NCI-H1930 (cell line): ENCODE measurements at regions not wholly inside any gene's neighbourhood (a gene's known extent, or its start where the extent isn't known, plus 50 kb on each side); places are given as distances from the start of the nearest gene placed in this dataset.

ENCODE experiments used
- DNase-seq, 2 experiments: peaks; one replicate each; lab custom pipeline; 2025; lab: John Stamatoyannopoulos, UW

DNA sequence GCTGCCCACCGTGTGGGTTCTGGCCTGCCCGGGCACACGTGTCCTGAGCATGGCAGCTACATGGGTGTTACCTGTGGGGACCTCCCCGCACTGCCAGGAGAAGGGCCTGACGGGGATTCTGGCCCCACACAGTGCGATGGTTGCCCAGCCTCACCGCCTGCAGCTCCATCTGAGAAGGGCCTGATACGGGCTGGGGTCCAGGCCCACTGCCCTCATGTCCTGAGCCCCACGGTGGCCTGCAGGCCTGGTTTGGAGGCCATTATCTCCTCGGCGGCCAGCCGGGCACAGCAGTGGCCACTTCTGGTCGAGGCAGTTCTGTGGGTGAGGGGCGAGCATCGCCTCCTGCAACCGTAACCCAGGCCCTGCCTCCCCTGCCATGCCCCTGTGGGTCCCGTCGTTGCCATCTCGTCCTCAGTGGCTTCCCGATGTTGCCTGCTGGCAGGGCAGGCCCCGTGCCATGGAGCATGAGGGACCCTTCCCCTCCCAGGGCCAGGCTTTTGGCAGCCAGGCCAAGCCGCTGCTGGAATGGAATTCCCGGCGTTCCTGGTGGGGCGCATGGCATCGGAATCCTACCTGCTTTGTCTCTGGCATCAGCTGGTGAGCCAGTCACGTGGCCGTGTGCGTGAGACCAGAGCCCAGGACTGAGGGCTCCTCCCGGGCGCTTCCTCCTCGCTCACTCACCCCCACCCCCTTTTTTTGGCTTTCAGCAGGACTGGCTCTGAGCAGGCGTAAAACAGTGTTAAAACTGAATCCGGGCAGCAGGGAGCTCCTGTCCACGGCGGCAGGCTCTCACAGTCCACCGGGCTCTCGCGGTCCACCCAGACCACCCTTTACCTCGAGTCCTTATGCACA, 71.9 kb upstream of the PPARA start:
- no peak for DNase-seq

DNA sequence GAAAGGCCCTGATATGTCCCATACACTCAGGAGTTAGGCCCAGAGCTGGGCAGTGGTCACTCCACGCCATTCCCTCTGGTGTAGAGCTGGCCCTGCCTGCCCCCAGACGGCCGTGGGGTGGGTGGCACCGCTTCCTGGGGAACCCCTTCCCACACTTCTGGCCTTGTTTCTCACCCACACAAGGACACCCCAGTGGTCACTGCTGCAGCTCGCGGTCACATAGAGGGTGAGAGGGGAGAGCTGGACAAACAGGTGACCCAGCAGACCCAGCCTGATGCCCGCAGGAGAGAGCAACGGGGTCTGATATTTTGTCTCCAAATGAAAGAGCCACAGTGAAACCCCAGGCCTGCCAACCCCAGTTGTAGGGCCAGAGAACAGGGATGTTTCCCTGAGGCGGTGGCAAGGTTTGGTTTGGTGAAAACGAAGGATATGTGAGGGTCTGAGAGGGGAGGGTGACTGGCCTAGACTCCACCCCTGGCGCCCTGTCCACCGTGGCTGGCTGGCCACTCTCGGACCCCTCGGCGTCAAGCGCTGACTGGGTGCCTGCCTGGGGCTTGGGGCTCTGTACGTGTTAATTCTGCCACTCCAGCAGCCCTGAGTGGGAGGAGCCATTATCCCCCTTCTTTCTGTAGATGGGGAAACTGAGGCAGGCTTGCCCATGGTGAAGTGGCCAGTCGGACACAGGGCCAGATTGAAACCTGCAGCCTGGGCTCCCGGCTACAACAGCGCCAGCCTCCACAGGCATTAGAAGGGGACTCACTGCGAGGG, 71.0 kb upstream of the PPARA start:
- DNase-seq, result no peak

DNA sequence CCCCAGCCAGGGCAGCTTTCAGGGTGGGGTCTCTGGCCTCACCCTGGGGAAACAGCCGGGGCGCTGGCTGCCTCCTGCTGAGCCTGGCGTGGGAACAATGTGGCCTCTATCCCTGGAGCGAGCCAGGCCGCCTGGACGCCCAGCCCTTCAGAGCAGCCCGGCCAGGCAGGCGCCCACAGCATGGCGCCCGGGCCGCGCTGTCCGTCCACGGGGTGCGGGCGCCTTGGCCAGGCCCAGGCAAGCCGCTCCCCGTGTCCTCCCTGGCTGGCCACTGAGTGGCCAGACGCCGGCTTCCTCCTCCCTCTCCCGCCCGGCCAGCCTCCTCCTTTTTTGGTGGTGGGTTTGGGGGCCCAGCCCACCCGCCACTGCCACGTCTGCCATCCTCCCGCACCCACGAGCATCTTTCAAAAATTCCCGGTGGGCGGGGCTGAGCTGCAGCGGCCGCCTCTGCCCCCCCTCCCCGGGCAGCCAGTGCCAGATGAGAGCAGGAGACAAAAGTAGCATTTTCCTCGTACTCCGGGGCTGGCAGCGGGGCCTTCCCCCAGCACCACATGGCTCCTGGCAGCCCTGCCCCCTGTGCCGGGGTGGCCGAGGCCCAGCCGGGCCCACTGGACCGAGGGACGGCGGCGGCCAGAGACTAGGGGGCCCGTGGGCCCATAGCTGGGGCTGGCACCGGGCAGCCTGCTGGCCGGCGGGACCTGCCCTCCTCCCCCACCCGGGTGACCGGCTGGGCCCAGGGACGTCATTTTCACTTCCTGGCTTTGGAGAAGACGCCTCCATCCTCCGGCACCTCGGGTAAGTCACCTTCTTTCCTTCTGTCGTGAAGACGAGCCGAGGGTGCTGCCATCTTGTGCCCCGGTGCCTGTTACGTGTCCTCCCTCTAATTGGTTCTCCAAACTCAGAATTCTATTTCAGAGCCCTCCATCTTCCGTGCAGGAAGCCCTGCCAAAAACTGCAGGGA, 70.2 kb upstream of the PPARA start:
- no peak for DNase-seq

DNA sequence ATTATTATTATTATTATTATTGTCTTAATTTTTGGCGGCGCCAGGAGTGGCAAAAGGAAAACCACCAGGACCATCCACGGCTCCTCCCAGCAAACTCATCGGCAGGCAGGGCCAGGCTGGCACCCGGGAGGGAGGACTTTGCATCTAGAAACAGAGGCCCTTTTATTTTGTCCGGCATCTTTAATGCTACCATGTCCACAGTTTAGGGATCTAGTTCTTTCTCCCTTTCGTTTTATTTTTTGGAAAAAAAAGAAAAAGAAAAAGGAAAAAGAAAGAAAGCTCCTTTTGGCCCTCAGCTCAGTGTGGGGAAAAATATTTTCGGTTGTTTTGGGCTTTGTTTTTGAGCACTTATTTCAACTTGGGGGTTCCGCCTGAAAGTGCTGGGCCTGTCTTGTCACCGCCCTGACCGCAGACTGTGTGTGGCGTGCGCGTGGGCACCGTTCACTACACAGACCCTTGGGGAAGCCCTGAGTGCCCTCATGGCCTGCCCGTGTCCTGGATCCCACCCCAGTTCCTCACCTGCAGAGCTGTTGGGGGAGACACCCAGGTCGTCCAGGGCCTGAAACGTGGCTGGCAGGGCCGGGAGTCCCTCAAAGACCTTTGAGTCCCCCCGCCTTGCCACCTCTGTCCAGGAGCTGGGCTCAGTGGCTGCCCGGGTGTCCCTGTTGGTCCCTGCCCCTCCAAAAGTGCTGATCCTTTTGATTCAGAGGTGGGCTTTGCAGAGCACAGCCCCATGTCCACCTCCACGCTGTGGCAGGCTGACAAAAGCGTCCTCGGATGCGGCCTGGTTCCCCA, 69.1 kb upstream of the PPARA start:
- DNase-seq, result no peak

DNA sequence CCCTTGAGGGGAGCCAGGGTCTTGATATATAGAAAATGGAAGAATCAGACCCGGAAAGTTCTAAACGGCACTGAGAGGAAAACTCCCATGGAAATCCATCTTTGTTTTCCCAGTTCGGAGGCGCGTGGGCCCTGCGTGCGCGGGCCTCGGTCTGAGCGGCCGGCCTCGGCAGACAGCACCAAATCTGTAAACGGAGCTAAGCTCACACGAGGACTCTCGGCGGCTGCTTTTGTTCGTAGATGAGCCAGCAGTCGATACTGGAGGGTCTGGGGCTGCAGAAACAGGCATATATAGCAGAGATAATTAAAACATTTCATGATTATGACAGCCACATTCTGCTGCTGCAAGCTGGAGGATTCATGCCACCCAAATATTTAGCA, 68.5 kb upstream of the PPARA start:
- no peak for DNase-seq

DNA sequence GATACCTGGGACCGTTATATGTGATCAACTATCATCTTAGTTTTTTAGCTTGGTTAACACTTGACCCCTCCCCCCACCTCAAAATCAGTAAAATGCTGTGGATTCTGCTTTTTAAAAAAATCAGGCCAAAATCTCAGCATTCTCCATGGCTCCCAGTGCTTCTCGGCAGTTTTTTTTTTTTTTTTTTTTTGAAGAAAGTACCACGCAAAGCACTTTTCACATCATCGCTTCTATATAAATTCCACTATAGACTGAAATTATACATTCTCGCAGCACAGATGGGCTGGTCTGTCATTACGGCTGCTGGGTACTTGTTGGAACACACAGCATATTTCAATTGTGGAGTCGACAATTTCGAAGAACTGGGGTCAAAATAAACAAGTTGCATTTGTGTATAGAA, 67.7 kb upstream of the PPARA start:
- DNase-seq, result no peak

DNA sequence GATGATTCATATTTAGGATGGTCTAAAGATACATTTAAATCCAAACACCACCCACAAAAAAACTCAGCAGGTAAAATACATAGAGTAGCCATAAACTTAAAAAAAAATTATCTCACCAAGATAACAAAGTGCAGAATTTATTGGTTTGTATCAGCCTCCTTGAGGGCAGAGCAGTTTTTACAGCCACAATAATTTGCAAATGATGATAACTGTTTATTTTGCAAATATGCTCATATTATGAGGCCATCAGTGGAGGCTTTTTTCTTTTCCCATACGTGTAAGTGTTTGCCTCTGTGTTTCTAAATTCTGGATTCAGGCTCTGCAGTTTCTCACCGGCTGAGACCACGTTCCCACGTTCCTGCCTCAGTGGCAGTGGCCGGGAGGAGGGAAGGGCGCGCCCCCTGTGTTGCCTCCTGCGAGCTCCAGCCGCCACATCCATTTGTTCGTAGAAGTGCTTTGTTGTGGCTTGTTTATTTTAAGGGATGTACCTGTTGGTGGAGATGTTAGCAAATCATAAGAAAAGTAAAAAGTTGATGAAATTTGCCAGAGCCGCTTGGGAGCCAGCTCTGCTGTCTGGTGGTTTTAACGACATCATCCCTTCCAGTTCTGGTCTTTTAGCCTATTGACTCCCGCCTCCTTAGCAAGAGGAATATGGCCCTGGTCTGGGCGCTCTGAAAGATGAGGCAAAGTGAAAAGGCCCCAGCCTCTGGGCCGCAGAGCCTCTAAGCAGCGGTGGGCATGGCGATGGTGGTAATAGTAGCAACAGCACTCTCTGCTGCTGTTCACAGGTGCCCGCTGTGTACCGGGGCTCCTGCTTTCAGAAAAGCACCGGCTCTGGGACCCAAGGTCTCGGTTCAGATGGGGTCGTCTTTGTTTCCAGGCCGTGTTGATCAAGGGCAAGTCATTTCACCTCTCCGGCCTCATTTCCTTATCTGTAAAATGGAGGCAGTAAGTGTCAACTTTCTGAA, 66.7 kb upstream of the PPARA start:
- DNase-seq, result no peak

DNA sequence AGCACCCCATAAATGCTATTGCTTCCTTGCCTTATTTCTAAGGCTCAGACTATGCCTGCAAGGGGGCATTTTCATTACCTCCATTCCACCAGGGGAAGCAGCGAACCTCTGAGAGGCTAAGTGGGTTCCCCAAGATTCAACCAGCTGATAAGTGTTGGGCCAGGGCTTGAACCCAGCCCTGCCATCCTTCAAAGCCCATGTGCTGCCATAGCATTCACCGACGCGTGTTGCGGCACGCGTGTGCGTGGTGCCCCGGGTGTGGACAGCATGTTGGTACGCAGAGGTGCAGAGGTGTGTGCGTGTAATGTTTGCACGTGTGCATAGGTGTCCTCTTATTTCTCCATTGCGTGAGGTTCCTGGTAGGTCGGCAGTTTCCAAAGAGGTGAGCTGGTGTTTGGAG, 66.0 kb upstream of the PPARA start:
- no peak for DNase-seq

DNA sequence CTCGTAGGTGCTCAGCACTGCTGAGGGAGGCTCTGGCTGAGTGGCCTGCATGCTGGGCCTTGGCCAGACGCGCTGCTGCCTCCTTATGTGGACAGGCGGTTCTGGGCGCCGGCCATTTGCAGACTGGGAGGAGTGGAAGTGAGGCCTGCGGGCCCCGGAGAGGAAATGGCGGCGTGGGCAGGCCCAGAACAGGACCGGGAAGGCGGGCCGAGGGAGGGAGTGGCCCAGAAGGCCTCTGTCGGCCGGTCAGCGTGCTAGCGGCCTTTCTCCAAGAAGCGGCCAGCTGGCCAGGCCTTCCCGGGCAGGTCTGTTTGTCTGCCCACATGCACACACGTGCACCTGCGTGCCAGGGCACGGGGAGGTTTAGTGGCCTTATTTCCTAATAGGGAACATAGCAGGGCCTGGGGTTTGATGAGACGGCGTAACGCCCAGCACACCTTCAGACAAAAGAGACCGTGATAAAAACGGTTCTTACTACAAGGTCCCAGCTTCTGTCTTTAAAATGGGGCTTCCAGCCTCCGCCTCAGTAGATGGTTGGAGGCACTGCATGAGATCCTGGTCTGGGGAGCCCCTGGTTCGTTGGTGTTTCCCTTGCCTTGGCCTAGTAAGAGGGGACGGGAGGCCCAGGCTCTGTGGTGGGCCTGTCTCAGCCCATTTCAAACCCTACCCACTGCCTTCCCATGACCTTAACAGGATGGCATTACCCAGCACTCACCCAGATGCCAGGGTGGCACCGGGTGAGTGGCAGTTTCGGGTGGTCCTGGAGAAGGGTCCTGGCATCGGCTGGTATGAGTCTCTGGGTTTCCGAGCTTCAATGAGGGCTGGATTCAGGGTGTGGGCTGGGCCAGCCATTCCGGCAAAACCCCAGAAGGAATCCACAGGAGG, 65.1 kb upstream of the PPARA start:
- no peak for DNase-seq

DNA sequence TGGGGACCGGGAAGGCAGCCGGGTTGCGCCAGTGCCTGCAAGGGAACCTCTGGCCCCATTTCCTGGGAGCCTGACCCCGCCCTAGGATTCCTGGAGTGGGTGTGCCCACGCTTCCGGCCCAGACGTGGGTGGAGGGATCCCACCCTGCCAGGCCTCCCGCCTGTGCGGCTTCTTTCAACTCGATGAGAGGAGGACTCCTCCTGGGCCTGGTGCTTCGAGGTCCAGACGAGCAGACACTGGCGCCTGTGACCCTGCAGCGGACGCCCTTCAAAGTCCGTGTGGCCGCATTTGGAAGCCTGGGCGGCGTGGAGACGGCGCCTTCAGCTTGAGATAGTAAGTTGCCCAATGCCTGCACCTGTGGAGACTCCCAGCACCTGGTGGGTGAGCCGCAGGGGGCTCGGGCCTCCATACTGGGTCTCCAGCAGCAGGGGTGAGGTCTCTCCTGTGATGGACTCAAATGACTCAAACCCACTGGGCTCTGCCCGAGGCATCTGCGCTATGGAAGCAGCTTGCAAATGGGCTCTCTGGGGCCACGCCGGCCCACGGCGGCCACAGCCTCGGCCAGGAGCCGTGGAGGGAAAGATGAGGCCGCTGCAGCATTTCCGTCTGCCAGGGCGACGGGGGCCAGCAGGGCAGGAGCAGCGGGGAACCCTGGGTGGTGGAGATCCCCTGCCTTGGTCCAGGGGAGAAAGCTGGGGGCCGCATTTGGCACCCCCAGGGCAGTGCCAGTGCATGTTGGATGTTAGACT, 64.3 kb upstream of the PPARA start:
- no peak for DNase-seq

DNA sequence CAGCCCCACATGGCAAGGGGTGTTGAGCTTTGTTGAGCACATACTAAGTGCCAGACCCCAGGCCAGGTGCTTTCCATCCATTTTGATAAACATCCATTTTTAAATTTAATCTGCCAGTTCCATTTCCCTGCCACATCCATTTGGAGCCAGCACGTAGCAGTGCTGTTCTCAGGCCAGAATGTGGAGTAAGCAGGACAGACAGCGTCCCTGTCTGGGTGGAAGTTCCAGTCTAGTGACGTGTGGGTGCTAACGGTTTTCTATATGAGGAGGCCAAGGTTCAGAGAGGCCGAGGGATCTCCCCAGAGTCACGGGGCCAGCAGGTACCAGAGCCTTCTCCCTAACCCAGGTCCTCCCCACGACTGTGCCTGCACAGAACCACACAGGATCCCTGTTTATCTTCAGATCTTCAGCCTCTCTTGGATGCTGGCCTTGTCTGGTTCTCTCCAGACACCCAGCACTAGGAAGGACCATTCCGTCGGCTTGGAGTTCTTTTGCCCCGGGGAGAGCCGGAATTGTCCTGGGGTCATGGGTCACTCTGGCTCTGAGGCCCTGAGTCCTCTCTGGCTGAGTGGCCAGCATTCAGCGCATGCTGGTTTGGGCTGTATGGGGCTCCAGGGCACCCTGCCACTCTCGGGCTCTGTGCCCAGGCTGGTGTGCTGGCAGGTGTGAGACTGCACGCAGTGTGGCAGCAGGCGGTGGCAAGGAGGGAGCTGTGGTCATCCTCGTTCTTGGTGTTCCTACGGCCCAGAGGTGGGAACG, 63.6 kb upstream of the PPARA start:
- DNase-seq, result no peak

DNA sequence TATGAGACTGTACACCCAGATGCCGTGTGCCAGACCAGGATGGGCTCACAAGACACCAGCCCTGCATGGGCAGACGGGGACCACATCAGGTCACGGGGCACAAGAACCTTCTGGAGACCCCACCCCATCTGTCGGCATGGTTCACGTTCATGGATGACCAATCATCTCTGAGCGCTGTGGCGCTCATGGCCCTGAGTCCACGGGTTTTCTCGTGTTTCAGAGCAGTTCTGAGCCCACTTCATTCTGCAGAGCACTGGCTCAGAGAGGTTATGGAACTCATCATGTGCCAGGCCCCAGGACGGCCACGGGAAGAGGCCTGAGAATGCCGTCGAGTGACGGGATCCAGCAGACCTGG, 63.0 kb upstream of the PPARA start:
- DNase-seq, result no peak

DNA sequence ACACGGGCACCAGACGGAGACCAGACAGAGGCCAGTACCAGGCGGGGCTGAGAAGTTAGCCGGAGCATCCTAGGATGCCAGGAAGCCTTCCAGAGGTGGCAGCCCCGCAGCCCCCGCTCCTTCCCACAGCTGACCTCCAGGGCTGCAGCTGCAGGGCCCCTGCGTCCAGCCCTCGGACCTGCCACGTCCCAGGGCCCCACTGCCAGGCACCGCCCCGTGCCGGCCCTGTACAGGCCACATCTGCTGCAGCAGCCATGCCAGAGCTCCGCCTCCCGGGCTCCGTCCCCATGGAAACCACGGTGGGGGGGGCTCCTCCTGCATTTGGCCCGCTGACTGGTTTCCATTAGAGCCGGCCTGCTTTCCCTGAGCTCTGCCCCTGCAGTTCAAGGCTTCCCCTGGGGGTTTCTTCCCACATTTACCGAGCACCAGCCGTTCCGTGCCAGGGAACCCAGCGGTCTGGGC, 62.5 kb upstream of the PPARA start:
- no peak for DNase-seq

DNA sequence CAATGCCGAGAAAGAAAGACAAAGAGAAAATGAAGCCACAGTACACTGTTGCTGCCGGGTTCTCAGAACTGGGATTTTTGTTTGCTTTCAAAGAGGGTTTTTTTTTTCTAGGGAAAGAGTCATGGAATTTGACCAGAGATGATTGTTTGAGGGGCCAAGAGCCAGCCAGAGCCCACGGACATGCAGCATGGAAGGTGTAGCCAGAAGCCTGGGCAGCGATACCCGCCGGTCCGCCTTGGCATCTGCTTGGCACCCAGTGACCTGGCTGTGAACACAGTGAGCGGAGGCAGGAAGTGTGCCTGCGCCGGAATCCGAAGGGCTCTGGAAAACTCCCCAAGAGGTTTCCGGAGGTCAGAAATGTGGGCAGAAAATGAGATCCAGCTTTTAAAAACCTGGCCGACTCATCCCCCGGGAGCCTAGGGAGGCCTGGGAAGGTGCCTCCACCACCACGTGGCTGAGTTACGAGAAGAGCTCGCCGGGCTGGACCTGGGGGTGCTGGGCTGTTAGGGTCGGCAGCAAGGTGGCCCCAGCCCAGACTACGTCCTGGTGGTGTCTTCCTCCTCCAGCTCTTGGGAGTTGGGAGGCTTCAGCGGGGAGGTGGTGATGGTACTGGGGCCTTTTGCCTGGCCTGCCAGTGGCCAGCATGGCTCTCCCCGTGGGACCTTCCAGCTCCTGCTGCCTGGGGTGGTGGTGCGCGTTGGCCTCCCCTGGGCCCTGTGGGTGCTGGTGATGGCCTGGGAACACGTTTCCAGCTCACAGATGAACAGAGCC, 61.6 kb upstream of the PPARA start:
- DNase-seq, result no peak

DNA sequence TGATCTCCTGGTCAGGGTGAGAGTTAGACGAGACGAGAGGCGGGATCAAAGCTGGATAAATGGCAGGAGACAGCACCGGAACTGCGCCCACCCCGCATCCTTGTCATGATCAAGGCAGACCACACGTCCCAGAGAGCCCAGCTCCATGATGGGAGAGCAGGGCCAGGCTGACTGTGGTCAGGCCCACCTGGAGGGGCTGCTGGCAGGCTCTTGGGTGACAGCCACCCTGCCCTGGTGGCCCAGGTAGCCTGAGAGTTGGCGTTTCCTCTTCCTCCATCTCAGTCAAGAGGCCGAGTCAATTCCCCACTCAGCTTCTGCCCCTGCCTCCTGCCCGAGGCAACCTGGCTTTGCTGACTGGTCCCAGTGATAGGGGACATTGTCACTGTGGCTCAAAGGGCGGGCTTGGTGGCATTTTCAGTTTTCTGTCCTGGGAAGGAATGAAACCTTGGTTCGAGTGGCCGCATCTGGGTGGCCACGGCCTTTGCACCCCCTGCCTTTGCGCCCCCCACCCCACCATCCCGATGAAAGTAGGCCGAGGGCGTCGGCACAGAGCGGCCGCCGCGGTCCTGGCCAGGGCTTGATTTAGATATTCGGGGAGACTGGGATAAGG, 60.8 kb upstream of the PPARA start:
- DNase-seq, result no peak

DNA sequence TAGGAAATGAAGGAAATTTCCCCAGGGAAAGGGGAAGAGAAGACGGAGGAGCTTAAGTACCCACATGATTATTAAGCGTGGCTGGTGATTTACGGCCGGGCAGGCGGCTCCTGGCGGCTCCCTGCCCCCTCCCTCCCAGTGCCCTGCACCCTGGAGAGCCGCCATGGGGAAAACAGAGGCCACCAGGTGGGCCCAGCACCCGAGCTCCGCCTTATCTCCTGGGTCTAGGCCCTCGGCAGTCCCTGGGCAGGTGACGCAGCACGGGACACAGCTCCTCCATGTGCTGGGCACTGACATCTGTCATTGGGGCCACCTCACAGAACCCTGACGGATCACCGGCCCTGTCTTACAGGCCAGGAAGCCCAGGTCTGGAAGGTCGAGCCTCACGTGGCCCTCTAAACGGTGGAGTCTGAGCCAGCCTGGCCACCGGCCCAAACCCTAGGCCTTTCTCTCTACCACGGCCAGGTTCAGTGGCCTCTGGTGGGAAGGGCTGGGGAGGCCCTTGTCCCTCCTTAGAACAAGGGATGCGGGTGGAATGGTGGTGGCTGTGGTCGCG, 60.2 kb upstream of the PPARA start:
- no peak for DNase-seq
